ENCODE measurements at regions not wholly inside any gene's neighbourhood (a gene's known extent, or its start where the extent isn't known, plus 50 kb on each side); places are given as distances from the start of the nearest gene placed in this dataset.
"Not testable (repeated sequence)": the region's sequence is repeated elsewhere in the genome, so short reads cannot be mapped to it uniquely, and the experiment has no call there.

DNA sequence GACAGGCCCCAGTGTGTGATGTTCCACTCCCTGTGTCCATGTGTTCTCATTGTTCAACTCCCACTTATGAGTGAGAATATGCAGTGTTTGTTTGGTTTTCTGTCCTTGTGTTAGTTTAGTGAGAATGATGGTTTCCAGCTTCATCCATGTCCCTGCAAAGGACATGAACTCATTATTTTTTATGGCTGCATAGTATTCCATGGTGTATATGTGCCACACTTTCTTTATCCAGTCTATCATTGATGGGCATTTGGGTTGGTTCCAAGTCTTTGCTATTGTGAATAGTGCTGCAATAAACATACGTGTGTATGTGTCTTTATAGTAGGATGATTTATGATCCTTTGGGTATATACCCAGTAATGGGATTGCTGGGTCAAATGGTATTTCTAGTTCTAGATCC, 558.2 kb upstream of the KLF4 start:
- TF ChIP-seq, protein P1, sequence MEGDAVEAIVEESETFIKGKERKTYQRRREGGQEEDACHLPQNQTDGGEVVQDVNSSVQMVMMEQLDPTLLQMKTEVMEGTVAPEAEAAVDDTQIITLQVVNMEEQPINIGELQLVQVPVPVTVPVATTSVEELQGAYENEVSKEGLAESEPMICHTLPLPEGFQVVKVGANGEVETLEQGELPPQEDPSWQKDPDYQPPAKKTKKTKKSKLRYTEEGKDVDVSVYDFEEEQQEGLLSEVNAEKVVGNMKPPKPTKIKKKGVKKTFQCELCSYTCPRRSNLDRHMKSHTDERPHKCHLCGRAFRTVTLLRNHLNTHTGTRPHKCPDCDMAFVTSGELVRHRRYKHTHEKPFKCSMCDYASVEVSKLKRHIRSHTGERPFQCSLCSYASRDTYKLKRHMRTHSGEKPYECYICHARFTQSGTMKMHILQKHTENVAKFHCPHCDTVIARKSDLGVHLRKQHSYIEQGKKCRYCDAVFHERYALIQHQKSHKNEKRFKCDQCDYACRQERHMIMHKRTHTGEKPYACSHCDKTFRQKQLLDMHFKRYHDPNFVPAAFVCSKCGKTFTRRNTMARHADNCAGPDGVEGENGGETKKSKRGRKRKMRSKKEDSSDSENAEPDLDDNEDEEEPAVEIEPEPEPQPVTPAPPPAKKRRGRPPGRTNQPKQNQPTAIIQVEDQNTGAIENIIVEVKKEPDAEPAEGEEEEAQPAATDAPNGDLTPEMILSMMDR (IDR thresholded peaks at IDR 0.05; ENCODE audit: extremely low read depth in 1 of 2, insufficient read depth in 1 of 2, low read depth in 1 of 2, low read length in 2 of 2) = not testable (repeated sequence)
- TF ChIP-seq POLR2A (IDR thresholded peaks at IDR 0.05; ENCODE audit: low read depth, low read length); EZH2 (IDR thresholded peaks at IDR 0.05; ENCODE audit: borderline replicate concordance, low read depth, low read length, severe bottlenecking); GATA2 (IDR thresholded peaks at IDR 0.05; ENCODE audit: insufficient read depth, insufficient read length, low read depth, low read length): not testable (repeated sequence)
- TF ChIP-seq, protein P2, sequence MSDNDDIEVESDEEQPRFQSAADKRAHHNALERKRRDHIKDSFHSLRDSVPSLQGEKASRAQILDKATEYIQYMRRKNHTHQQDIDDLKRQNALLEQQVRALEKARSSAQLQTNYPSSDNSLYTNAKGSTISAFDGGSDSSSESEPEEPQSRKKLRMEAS (IDR thresholded peaks at IDR 0.05; ENCODE audit: insufficient read depth, insufficient read length) = not testable (repeated sequence)

Data from endothelial cell of umbilical vein (primary cell).